ENCODE measurements at regions not wholly inside any gene's neighbourhood (a gene's known extent, or its start where the extent isn't known, plus 50 kb on each side); places are given as distances from the start of the nearest gene placed in this dataset.

DNA sequence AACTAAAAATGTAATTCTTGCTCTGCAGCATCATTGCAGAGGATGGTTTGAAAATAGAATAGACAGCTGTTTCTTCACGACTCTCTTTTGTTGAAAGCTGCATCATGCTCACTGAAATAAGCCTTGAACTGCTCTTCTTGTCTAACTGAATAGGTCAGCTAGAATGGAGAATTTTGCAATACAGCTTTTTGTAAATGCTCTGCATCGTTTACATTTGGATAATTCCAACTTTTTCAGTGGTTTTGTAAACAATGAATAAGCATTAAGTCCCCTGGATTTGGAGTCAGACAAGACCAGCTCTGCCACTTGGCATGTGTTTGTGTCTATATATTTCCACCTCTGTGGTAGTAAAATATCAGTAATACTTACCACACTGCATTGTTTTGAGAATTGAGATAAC lies 95.2 kb downstream of the PLSCR2 start:
- no peak overlapping the region for H3K4me2 ChIP-seq (ENCODE audit: low read length)
- no peaks in the 10 kb centered on the region for H3K36me3 ChIP-seq (ENCODE audit: insufficient read depth, low read length)
- H3K27ac ChIP-seq (ENCODE audit: low read depth, low read length, poor library complexity, severe bottlenecking): no peak overlapping the region
- no peaks in the 10 kb centered on the region for H3K79me2 ChIP-seq (ENCODE audit: insufficient read depth, low read depth, low read length)
- ChIA-PET POLR2A (no interaction called here), CTCF (ENCODE audit: unreplicated experiment) (no interaction called here)
- H3K4me1 ChIP-seq (ENCODE audit: insufficient read depth, low read length, poor library complexity, severe bottlenecking): no peaks in the 10 kb centered on the region
- no peaks in the 10 kb centered on the region for H4K20me1 ChIP-seq (ENCODE audit: insufficient read depth, low read length)
- intact Hi-C loops (cut with micrococcal nuclease; ENCODE audit: unreplicated experiment): no loop called here
- no peak overlapping the region for H3K4me3 ChIP-seq (ENCODE audit: low read depth, low read length, poor library complexity, severe bottlenecking)
- H2AFZ ChIP-seq (ENCODE audit: low read length): no peak overlapping the region
- H3K9me3 ChIP-seq (ENCODE audit: low read length): no peaks in the 10 kb centered on the region
- BruUV-seq (replicated peaks): no TSS peak
- DNase-seq (ENCODE audit: low spot score): no peak
- TF ChIP-seq, protein P1, sequence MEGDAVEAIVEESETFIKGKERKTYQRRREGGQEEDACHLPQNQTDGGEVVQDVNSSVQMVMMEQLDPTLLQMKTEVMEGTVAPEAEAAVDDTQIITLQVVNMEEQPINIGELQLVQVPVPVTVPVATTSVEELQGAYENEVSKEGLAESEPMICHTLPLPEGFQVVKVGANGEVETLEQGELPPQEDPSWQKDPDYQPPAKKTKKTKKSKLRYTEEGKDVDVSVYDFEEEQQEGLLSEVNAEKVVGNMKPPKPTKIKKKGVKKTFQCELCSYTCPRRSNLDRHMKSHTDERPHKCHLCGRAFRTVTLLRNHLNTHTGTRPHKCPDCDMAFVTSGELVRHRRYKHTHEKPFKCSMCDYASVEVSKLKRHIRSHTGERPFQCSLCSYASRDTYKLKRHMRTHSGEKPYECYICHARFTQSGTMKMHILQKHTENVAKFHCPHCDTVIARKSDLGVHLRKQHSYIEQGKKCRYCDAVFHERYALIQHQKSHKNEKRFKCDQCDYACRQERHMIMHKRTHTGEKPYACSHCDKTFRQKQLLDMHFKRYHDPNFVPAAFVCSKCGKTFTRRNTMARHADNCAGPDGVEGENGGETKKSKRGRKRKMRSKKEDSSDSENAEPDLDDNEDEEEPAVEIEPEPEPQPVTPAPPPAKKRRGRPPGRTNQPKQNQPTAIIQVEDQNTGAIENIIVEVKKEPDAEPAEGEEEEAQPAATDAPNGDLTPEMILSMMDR (conservative IDR thresholded peaks at IDR 0.05; ENCODE audit: low read length): no peak
- TF ChIP-seq EZH2phosphoT487 (IDR thresholded peaks at IDR 0.05; ENCODE audit: borderline replicate concordance, low read depth, low read length): no peak
- no peaks in the 10 kb centered on the region for H3K9me2 ChIP-seq (ENCODE audit: insufficient read depth, low read length)

DNA sequence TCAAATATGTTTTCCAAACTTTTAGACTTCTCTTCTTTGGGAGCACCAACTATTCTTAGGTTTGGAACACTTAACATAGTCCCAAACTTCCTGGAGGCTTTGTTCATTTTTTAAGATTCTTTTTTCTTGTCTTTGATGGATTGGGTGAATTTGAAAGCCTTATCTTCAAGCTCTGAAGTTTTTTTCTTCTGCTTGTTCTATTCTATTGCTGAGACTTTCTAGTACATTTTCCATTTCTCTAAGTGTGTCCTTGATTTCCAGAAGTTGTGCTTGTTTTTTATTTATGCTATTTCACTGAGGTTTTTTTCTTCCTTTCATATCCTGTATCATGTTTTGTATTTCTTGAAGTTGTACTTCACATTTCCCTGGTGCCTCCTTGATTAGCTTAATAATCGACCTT lies 97.5 kb downstream of the PLSCR2 start:
- no peaks in the 10 kb centered on the region for H3K4me1 ChIP-seq (ENCODE audit: insufficient read depth, low read length, poor library complexity, severe bottlenecking)
- H4K20me1 ChIP-seq (ENCODE audit: insufficient read depth, low read length): no peaks in the 10 kb centered on the region
- CTCF ChIA-PET (ENCODE audit: unreplicated experiment): no interaction called here
- POLR2A ChIA-PET: no interaction called here
- no peaks in the 10 kb centered on the region for H3K36me3 ChIP-seq (ENCODE audit: insufficient read depth, low read length)
- TF ChIP-seq, protein P1 (conservative IDR thresholded peaks at IDR 0.05; ENCODE audit: low read length): no peak
- TF ChIP-seq EZH2phosphoT487 (IDR thresholded peaks at IDR 0.05; ENCODE audit: borderline replicate concordance, low read depth, low read length): no peak
- no peaks in the 10 kb centered on the region for H3K9me2 ChIP-seq (ENCODE audit: insufficient read depth, low read length)
- intact Hi-C loops (cut with micrococcal nuclease; ENCODE audit: unreplicated experiment): no loop called here
- DNase-seq (ENCODE audit: low spot score): no peak
- no peak overlapping the region for H3K4me3 ChIP-seq (ENCODE audit: low read depth, low read length, poor library complexity, severe bottlenecking)
- H3K79me2 ChIP-seq (ENCODE audit: insufficient read depth, low read depth, low read length): no peaks in the 10 kb centered on the region
- no peak overlapping the region for H3K27ac ChIP-seq (ENCODE audit: low read depth, low read length, poor library complexity, severe bottlenecking)
- H3K9me3 ChIP-seq (ENCODE audit: low read length): no peaks in the 10 kb centered on the region
- no peak overlapping the region for H2AFZ ChIP-seq (ENCODE audit: low read length)
- no TSS peak for BruUV-seq (replicated peaks)
- no peak overlapping the region for H3K4me2 ChIP-seq (ENCODE audit: low read length)

DNA sequence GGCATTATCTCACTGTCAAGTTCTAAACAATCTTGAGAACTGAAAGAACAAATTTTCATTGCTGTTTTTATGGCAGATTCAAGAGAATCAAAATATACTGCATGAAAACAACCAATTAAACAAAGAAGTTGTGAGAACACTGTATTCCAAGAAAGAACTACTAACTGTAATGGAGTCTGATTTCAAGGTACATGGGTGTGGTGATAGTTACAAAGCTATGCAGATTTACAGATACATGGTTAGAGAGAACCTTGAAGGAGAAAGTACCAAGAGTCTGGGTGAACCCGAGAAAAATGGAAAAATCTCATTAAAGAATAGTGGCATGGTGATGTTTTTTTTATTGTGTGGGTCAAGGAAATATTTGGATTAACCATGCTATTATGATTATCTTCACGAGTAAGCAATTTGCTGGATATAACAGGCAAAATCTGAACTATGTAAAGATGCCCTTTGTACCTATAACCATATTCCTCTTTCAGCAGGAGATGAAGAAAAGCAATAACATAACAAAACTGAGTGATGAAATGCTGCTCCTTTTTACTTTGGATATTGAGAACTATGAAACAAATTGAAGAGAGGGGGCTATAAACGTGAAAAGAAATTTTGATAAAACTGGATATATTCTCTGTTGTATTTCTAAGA lies 100.4 kb downstream of the PLSCR2 start:
- Histone ChIP-seq H3K4me1 (ENCODE audit: insufficient read depth, low read length, poor library complexity, severe bottlenecking) (no peaks in the 10 kb centered on the region), H4K20me1 (ENCODE audit: insufficient read depth, low read length) (no peaks in the 10 kb centered on the region), H3K9me3 (ENCODE audit: low read length) (no peaks in the 10 kb centered on the region), H3K4me2 (ENCODE audit: low read length) (no peak overlapping the region), H3K9me2 (ENCODE audit: insufficient read depth, low read length) (no peaks in the 10 kb centered on the region), H3K36me3 (ENCODE audit: insufficient read depth, low read length) (no peaks in the 10 kb centered on the region), H2AFZ (ENCODE audit: low read length) (no peak overlapping the region), H3K27ac (ENCODE audit: low read depth, low read length, poor library complexity, severe bottlenecking) (no peak overlapping the region), H3K4me3 (ENCODE audit: low read depth, low read length, poor library complexity, severe bottlenecking) (no peak overlapping the region), H3K79me2 (ENCODE audit: insufficient read depth, low read depth, low read length) (no peaks in the 10 kb centered on the region)
- CTCF ChIA-PET (ENCODE audit: unreplicated experiment): no interaction called here
- DNase-seq (ENCODE audit: low spot score): no peak
- intact Hi-C loops (cut with micrococcal nuclease; ENCODE audit: unreplicated experiment): no loop called here
- no TSS peak for BruUV-seq (replicated peaks)
- TF ChIP-seq EZH2phosphoT487 (IDR thresholded peaks at IDR 0.05; ENCODE audit: borderline replicate concordance, low read depth, low read length): no peak
- TF ChIP-seq, protein P1 (conservative IDR thresholded peaks at IDR 0.05; ENCODE audit: low read length): no peak
- POLR2A ChIA-PET: no interaction called here
